ENCODE measurements at regions not wholly inside any gene's neighbourhood (a gene's known extent, or its start where the extent isn't known, plus 50 kb on each side); places are given as distances from the start of the nearest gene placed in this dataset.

DNA sequence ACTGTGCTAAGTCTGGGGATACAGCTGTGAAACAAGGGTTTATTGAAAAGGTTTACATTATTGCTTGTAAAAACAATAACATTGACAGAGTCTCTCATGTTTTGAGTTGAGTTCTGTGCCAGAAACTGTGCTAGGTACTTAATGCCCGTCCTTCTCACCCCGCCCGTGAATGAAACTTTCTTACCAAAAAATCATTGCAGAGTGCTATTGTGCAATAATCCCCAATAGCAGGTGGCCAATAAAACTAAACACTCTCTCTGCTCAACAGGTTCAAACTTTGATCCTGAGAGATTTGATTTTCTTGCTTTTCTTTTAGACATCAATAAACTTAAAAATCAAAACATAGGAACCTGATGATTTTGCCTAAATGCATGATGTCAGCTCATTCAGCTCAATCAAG, 441.6 kb downstream of the HAPSTR1 start:
- no peak for DNase-seq

DNA sequence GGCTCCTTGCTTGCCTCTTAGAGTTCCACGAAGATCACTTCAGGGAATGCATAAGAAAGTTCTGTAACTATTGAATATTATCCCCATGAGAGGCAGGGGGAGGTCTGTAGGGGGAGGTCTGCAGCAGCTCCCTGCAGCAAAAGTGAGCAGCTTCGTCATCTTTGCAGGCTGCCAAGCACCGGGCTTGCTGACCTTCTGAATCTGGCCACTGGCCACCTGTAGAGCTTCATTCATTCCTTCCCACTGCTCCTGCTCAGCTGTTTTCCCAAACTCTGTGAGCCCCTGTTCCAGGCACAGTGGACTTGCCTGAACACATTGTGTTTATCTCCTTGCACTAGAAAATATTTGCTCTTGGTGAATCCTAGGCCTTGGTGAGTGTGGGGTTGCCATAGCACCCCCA, 443.3 kb downstream of the HAPSTR1 start:
- no peak for DNase-seq

DNA sequence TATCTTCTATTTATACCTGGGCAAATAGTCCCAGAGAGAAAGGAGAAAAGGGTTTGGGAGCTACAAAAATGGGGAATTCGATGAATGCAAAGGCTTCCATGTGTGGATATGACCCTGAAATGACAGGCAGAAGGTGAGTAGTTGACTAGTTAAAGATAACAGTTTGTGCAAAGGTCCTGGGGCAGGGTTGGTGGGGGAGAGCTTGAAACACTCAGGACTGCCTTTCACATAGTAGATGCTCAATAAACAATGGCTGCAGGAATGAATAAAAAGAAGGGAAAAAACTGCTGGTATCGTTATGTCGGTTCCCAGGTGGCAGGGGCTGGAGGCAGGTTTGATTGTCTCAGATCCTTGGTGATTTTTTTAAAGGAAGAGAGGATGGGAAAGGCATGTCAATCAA, 445.5 kb downstream of the HAPSTR1 start:
- DNase-seq, result no peak

DNA sequence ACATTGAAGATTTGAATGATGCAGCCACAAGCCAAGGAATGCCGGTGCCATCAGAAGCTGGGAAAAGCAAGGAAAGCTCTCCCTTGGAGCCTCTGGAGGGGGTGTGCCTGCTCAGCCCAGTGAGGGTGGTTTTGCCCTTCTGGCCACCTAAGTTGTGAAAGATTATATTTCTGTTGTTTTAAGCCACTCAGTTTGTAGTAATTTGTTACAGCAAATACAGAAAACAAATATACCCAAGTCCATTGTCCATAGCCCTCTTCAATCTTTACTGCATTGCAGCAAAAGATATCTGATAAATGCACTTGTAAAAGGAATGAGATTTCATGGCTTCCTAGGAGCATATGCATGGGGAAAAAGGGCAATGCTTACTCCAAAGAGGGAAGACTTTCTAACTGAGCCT, 447.9 kb downstream of the HAPSTR1 start:
- no peak for DNase-seq

DNA sequence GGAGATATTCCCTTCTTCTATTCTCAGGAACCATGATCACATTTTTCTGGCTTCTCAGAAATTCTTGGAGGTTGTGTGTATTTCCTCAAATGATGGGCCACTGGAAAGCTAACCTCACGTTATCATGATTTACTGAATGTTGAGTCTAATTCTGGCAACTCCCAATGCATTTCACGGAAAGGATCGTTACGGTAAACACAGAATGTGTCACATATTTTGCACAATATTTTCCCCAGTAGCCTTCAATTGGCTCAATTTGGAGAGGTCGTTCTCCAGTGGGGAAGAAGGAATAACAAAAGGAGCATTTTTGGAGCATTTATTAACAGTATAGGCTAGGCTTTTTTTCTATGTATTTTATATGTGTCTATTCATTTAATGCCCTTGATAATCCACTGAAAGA, 450.3 kb downstream of the HAPSTR1 start:
- DNase-seq, result peak; percentile 2

DNA sequence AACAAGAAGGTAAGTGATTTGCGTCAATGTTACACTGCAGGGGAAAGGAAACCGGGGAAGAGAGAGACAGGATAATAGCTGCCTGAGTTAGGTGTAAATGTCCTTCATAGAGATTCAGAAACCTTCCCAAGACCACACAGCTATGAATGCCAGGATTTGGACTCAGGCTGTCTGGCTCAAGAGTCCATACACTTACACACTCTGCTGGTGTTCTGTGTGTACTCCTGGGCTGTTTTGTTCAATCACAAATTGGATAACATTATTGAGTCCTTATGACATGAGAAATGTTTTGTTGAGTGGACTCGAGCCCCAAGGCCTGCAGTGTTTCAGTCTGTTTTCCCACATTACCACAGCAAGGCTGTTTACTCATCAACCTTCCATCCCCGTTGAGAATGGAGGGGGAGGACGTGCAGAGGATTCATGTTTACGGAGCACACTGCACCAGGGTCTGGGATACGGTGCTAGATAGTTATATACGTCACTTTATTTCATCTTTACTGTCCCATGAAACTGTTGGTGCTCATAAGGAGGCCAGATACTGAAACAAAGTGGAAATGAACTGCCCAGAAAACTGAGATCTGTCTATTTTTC, 450.8 kb downstream of the HAPSTR1 start:
- no peak for DNase-seq

DNA sequence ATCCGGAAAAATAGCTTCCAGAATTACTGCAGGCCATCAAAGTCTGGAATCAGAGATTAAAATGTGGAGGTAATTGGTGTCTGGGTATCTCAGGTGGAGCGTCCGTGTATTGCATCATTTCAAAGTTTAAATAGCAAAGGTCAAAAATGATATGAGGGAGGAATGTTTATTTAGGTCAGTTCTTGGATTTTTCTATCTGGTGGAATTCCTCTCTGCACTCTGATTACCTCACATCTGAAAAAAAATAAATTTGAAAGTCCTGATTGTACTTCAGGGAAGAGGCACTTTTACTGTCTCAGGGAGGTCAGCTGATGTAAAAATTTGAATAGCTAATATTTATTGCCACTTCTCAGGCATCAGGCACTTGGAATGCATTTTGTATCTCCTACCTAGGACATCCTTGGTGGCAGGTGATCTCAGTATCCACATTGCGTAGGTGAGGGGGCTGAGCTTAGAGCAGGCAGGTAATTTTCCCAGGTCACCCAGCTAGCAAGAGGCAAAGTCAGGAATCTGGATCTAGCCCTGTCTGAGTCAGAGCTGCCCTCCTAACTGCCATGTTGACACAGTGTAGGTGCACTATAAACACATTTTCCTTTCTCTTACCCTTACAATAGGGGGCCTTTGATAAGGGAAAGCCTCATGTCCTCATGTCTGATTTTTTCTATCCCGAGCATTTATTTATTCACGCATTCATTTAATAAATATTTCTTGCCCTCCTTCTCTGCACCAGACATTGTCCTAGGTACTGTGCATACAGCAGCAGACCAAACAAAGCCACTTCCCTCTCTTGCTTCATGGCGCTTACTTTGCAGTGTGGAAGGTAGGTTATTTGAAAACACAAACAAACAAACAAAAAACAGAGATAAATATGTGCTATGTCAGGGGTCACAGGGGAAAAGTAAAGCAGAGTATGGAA, 454.3 kb downstream of the HAPSTR1 start:
- no peak for DNase-seq

DNA sequence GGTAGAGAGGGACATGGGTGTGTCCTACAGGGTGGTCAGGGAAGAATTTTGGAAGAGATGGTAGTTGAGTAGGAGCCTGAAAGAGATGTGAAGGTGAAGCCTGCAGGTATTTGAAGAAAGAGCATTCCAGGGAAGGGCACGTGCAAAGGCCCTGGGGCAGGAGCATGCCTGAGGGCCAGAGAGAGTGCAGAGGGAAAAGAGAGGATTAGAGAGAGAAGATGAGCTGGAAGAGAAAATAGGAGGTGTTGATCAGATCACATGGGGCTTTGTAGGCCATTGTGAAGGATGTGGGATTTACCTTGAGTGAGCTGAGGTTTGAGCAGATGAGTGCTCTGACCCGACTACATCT, 455.0 kb downstream of the HAPSTR1 start:
- no peak for DNase-seq

DNA sequence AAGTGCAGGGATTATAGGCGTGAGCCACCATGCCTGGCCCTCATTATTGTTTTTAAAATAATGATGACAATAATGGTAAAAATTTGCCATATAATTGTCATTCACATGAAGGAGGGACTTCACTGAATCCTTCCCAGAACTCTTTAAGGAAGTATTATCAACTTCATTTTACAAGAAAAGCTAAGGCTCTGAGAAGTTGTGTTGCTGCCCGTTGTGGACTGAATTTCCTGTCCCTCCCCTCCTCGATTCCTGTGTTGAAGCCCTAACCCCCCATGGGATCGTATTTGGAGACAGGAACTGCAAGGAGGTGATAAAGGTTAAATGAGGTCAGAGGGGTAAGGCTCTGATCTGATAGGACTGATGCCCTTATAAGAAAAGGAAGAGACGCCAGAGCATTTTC, 458.0 kb downstream of the HAPSTR1 start:
- DNase-seq, result no peak

DNA sequence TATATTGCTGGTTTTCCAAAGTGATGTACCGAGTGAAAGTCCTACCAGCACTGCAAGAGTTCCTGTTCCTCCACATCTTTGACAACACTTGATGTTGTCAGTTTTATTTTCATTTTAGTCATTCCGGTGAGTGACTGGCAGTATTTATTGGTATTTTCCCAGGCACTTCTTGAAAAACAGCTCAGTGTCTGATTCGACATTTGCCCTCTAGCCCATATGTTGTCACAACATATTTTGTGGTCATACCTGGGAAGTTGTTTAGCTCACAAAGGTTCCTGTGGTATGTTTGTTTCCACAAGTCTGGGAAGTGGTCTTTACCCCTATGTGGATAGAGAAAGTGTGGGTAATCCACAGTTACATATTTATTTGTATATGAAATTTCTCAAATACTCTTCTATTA, 463.6 kb downstream of the HAPSTR1 start:
- DNase-seq, result no peak

DNA sequence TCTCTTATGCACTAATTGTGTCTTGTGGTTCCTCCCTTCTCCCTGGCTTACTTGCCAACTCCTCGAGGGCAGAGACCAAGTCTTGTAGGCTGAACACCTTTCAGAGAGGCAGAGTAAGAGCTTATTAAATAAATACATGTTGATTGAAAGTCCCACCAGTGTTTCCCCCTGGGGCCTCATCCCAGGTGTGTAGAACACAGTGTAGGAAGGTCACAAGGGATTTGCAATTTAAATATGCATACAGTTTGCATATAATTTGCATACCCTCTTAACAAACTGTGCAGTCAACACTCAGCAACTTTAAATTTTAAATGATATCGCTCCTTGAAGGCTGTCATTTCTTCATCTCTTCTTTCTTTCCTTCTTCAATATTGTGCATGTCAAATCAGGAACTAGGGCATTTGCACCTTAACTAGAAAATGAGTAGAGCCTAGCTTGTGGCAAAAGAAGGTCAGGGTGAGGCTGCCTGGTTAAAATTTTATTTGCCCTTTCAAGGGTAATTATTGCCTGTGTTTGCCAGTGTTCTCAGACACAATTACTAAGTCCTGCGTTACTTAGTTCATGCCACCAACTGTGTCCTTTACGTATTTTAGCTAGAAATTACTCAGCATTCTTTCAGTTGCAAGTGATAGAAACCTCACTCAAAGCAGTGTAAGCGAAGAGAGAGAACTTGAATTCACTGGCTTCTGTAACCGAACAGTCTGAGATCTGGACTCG, 465.7 kb downstream of the HAPSTR1 start:
- no peak for DNase-seq

DNA sequence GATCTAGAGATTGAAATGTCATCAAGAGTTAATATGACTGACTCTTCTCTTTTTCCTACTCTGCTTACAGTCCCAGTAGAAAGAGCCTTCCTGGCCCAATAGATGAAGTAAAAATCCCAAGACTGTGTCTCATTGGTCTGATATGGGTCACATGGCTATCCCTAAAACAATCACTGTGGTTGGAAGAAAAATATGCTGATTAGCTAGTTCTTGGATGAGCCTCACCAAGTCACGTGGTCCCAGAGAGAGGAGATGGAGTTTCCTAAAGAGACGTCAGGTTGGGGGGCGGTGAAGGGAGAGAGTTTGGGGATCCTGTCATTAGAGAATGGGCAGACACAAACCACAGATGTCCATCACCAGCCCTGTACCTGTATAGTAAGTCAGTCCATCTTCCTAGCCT, 466.3 kb downstream of the HAPSTR1 start:
- DNase-seq, result no peak

DNA sequence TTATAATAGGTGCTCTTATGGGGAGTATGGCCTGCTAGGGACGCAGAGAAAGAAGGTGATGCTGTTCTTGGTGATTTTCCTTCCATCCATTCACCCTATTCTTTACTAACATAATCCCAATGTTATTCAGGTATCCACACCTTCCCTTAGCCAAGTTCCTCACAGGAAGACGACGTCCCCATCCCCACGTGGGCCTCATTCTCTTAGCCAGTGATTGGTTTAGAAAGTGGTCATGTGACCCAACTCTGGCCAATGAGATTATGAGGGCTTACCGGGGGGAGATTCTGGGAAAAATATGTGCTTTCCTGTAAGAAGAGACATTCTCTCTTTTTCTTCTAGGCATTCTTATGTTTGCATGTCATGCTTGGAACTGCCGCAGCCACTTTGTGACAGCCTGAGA, 474.7 kb downstream of the HAPSTR1 start:
- no peak for DNase-seq

DNA sequence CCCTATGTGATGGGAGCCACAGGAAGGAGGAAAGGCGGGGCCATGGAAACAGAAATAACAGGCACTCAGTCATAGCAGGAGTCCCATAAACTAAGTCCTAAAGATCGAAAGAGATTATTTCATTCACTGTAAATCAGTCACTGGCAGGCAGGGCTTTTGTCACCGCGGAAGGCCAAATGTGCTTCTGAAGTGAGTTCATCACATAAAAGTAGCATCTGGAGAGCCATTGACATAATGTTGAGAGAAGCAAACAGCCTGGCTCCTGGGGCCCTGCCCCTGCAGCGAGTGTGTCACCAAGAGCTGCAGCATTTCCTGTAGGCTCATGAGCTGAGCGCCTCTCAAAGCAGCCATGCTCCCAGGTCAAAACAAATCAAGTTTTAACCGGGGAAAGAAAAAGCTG, 476.2 kb downstream of the HAPSTR1 start:
- no peak for DNase-seq

DNA sequence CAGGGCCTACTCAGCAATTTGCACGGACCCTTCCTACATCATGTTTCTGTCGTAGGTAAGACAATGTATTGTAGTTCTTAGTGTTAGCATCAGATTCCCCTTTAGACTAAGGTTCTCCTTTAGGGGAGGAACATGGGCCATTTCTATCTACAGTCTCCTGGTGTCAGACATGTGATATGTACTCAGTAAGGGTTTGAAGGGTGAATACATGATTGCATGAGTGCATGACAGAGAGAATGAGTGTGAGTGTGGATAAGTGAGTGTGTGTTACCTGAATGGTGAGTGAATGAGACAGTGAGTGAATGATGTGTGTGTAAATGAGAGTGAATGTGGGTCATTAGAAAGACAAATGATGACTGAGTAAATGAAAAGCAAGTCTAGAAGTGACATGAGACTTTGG, 476.8 kb downstream of the HAPSTR1 start:
- DNase-seq, result no peak

DNA sequence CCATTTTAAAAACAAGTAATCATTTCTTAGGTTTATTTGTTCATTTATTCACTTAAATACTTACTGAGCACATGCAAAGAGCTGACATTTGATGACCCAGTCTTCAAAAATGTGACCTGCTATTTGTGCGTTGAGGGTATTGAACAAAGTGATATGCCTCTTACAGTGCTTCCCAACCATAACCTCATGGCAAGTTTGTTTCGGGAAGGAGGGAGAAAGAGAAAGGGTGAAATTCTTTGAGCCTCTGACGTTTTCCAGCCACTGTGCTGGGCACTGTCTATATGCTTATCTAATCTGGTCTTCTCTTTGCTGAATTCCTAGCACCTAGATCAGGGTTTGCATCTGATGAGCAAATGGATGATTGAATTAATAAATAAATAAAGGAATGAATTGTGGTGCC, 479.1 kb downstream of the HAPSTR1 start:
- no peak for DNase-seq

DNA sequence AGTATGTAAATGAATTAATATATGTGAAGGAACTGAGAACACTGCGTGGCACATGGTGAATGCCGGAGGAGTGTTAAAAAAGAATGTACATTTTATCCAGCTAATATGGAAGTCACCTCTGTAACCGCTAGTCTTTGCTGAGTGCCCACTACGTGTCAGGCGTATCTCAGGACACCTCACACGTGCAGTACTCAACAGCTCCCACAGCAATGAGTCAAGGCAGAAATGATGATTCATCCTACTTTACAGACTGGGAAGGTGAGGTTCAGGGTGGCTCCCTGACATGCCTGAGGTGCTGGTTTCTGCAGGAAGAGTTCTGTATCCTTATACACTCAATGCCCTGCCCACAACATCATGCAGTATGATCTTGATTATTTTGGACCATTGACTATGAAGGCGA, 487.0 kb downstream of the HAPSTR1 start:
- no peak for DNase-seq

DNA sequence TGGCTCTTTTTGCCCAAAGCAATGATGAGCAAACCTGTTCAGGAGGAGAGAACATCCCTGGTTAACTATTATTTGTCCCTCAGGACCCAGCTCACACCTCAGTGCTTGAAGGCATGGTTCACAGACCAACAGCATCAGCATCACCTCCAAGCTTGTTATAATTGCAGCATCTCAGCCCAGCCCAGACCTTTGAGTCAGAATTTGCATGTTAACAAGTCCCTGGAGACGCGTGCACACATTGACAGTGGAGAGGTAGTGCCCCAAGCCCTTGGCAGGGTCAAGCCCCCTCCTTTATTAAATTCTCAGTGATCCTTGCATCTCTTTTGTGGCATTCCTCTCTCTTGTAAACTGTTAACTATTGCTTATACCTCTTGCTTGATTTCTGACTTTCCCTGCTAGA, 488.6 kb downstream of the HAPSTR1 start:
- DNase-seq, result no peak

DNA sequence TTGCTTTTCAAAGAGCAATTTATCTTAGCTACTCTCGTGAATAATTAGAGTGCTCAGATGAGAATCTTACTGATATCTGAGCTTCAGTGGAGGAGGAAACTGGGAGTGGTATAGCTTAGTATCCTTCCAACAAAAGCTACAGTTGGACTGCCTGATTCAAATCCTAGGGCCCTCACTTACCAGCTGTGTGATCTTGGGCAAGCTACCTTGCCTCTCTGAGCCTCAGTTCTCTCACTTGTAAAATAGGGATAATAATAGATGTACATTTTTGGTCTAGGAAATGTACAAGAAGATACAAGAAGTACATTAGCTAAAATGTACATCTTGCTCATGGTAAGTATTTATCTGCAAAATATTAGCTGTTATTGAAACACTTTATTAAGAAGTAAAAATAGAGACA, 502.0 kb downstream of the HAPSTR1 start:
- no peak for DNase-seq

DNA sequence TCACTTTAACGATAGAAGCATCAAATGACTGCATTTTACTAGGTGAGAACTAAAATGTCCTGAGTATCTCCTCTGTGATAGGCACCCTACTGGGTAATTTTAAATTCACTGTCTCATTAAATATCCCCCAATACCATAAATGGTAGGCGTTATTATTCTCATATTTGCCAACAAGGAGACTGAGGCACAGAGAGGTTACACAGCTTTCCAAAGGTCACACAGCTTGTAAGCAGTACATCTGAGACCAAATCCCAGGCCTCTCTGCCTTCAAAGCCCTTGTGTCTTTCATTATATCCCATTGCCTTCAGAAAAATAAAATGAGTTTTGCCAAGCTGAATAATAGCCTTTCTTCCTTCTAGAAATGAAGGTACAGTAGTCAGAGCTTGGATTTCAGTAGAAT, 502.6 kb downstream of the HAPSTR1 start:
- no peak for DNase-seq

DNA sequence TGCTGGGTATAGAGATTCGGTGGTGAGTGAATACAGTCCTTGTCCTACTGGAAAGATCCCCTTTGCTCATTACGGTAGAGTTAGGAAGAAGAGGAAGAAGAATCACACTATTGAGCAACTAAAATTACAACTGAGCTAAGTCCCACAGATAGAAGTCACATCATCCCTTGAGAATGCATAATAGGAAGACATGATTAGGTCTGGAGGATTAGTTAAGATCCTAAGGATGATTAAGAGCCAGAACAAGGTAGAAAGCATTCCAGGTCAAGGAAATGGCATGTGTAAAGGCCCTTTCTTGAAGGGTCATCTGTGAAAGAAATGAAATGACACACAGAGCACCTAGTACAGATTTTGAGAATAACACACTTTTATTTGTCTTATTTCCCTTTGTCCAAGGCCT, 503.5 kb downstream of the HAPSTR1 start:
- no peak for DNase-seq

DNA sequence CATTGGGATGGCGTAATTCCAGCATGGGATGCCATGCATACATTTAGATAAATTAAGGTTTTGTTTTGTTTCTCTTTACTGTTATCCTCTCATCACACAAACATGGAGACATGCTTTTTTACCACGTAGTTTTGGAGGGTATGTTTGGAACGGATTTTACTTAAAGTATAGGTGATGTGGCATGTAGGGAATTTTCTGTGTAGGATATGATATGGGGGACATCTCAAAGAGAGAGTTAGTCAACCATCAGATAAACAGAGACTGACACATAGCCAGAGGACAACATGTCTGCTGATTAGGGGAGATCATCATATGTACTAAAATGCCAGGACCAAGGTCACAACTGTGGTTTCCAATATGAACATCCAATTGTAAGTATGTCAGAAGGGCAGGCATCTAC, 503.9 kb downstream of the HAPSTR1 start:
- no peak for DNase-seq

DNA sequence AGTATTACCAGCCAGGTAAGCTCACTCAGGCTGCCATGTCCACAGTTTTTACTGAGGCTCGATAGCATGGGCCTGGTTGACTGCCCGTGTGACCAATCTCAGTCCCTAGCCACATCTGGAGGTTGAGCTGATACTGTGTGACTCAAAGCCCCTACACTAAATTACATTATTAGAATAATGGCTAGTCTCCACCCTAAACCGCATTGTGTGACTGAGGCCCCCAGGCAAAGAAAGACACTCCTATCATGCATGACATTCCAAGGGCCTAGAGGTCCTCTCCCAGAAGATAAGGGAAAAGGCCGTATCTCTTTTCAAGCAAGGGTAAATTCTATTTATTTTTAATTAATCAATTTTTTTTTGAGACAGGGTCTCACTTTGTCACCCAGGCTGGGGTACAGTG, 505.3 kb downstream of the HAPSTR1 start:
- peak; percentile 25 for DNase-seq
